SH-SY5Y (cell line): ENCODE measurements at regions not wholly inside any gene's neighbourhood (a gene's known extent, or its start where the extent isn't known, plus 50 kb on each side); places are given as distances from the start of the nearest gene placed in this dataset.

Source experiments
- GATA2 ChIP-seq: IDR thresholded peaks from 2 replicates; pipeline ENCODE4 v1.6.1; 2011; ENCODE audit warnings: mild to moderate bottlenecking, low read depth, low read length
- GATA3 ChIP-seq: IDR thresholded peaks from 2 replicates; pipeline ENCODE4 v1.6.1; 2011; ENCODE audit warnings: low read depth, mild to moderate bottlenecking, low read length, moderate library complexity

DNA sequence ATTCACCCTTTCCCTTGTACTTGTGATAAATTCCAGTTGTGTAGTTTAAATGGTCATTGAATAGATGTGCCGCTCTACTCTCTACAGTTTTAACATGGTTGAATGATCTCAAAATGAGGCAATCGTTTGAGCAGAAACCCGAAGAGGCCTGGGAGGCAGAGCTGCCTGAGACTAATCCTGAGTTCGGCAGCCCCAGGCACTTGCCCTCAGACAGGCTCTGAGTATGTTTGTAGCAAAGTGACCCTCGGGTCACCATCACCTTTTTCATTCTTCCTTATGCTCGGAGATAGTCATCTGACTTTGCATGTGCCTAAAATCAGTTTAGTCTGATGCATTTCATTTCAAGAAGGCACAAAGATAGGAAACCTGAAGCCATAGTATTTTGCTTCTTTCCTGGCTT lies 184.0 kb upstream of the RBFOX1 start:
- no peak for TF ChIP-seq GATA3
- no peak for TF ChIP-seq GATA2

DNA sequence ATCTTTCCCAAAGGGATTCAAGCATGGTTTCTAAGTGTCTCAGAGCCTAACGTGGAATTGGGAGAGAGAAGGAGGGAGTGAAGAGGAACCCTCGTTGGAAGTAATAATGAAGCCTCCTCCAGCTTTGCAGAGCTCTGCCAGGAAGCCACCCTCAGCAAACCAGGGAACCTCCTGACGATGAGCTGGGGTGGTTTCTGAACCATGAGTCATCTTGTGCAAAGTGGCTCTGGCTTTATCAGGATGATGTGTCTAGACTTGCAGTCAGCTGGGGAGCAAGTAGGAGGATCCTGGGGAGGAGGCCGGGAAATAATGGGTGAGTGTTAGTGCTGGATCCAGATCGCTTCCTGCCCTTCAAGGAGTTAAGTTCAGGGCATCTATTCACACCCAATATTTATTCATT lies 191.7 kb upstream of the RBFOX1 start:
- TF ChIP-seq GATA2 = no peak
- no peak for TF ChIP-seq GATA3

- TF ChIP-seq GATA3 (no peak), GATA2 (no peak)
These were observed 194.9 kb upstream of the RBFOX1 start for GRCh38 chr16:7137560-7138330.

DNA sequence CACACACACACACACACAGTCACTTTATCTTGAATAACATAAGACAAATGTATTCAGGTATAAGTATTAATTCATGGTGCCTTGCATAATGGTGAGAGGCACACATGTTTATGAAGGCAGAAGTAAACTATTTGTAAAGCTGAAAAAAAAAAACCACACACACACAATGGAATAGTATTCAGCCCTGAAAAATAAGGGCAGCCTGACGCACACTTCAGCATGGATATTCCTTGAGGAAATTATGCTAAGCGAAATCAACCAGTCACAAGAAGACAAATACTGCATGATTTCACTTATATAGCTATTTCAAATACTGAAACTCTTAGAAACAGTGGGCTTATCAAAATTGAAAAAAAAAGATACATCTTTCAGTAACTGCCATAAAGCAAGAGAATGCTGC lies 200.2 kb upstream of the RBFOX1 start:
- no peak for TF ChIP-seq GATA3
- no peak for TF ChIP-seq GATA2

DNA sequence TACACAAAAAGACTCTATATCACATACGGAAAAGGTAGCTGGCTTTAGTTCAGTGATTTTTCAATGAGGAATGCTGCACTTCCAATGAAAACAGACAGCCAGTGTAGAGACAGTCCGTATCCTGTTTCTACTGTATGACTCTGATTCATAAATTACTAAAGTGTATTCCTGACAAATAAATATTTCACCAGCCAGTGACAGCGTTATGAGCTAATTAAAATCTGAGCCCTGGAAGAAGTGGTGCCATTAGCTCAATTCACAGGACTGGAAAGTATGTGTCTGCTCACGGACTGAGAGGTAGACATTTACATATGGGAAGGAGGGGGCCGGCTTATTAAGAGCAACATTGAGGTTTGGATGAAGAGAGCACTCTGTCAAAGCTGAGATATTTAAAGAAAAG lies 207.9 kb upstream of the RBFOX1 start:
- TF ChIP-seq GATA3 (no peak), GATA2 (no peak)

- no peak for TF ChIP-seq GATA3
These were observed 208.4 kb upstream of the RBFOX1 start for GRCh38 chr16:7124242-7124641.

- TF ChIP-seq GATA3 (no peak), GATA2 (no peak)
These were observed 215.9 kb upstream of the RBFOX1 start for GRCh38 chr16:7116734-7117133.

GRCh38 chr16:7115898-7116297 lies 216.7 kb upstream of the RBFOX1 start:
- TF ChIP-seq GATA2 = no peak
- no peak for TF ChIP-seq GATA3

GRCh38 chr16:7113949-7114348 lies 218.7 kb upstream of the RBFOX1 start:
- no peak for TF ChIP-seq GATA3

GRCh38 chr16:7113395-7113794 lies 219.2 kb upstream of the RBFOX1 start:
- TF ChIP-seq GATA2 (no peak), GATA3 (no peak)

DNA sequence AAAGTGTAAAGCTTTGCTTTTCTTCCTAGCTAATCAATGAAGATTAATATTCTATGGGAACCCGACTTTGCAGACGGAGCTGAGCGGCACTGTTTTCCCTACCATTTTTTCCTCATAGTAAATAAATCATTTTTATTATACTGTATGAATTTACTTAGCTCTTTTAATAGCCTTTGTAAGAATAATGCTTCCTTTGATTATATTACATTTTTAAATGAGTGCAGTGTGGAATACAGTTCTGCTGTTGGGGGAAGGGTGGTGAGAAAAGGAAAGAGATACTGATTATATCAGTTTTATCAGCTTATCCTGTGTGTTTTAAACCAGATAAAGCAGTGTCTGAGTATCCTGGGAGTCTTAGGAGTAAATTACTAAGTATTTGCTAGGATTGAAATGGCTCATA lies 221.4 kb upstream of the RBFOX1 start:
- no peak for TF ChIP-seq GATA2
- no peak for TF ChIP-seq GATA3

- no peak for TF ChIP-seq GATA2
- no peak for TF ChIP-seq GATA3
These were observed 225.2 kb upstream of the RBFOX1 start for GRCh38 chr16:7107436-7107835.

GRCh38 chr16:7103056-7103455 lies 229.6 kb upstream of the RBFOX1 start:
- no peak for TF ChIP-seq GATA3
- no peak for TF ChIP-seq GATA2

- TF ChIP-seq GATA3 (no peak), GATA2 (no peak)
These were observed 231.6 kb upstream of the RBFOX1 start for GRCh38 chr16:7101054-7101453.

GRCh38 chr16:7097518-7097917 lies 235.1 kb upstream of the RBFOX1 start:
- TF ChIP-seq GATA3 (no peak), GATA2 (no peak)

DNA sequence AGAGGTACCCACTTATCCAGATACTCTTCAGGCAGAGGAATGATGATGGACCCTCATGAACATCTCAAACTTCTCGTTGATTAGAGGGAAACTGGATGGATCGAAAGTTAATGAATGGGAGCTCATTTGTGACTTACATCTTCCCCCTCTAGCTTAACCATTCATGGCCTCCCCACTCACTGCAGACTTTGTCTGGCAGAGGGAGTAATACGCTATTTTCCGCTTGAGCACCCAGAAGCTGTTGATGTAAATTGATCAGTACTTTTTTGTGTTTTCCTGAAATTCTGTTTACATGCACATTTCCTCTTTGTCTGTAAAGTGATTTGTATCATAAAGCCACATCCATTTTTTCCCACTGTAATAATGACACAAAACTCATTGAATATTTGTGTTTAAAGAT lies 239.1 kb upstream of the RBFOX1 start:
- no peak for TF ChIP-seq GATA2
- TF ChIP-seq GATA3 = no peak

GRCh38 chr16:7090628-7091115 lies 242.0 kb upstream of the RBFOX1 start:
- TF ChIP-seq GATA3 (no peak), GATA2 (no peak)
